CD14-positive monocyte (primary cell): ENCODE measurements at regions not wholly inside any gene's neighbourhood (a gene's known extent, or its start where the extent isn't known, plus 50 kb on each side); places are given as distances from the start of the nearest gene placed in this dataset.

Source experiments
- DNase-seq, 3 donors: peaks; one replicate each; pipeline ENCODE4 v3.0.0-alpha.2; 2011 to 2022
- H2AFZ ChIP-seq: 2 replicates; pipeline ENCODE4 v1.6.0; 2012; ENCODE audit warnings: mild to moderate bottlenecking, low read depth, low read length, inconsistent platforms; ENCODE audit not compliant: insufficient read depth, poor library complexity, severe bottlenecking
- H3K27ac ChIP-seq, 2 donors: 1 replicate in 1 of 2; 2 replicates in 1 of 2; pipeline ENCODE4 v1.5.1; 2012 to 2013; ENCODE audit warnings: low read length in 2 of 2, control low read depth in 1 of 2, inconsistent platforms in 1 of 2, low read depth in 1 of 2, mild to moderate bottlenecking in 1 of 2
- H3K27me3 ChIP-seq, 2 donors: one replicate each; pipeline versions ENCODE4 v1.6.0 to v1.6.1; 2011 to 2013; ENCODE audit warnings: low read length in 2 of 2; ENCODE audit not compliant: control insufficient read depth in 2 of 2, insufficient read depth in 2 of 2
- H3K36me3 ChIP-seq, 2 donors: replicated peaks in 1 of 2; 1 replicate in 1 of 2; 2 replicates in 1 of 2; pipeline versions ENCODE4 v1.5.1 to v1.6.1; 2012 to 2013; ENCODE audit warnings: low read length in 2 of 2, control low read depth in 1 of 2, inconsistent platforms in 1 of 2, mild to moderate bottlenecking in 1 of 2; ENCODE audit not compliant: insufficient read depth in 2 of 2, control insufficient read depth in 1 of 2
- H3K4me1 ChIP-seq, 2 donors: 1 replicate in 1 of 2; 2 replicates in 1 of 2; pipeline versions ENCODE4 v1.5.1 to v1.6.1; 2012 to 2013; ENCODE audit warnings: low read length in 2 of 2, control low read depth in 1 of 2, inconsistent platforms in 1 of 2, mild to moderate bottlenecking in 1 of 2, moderate library complexity in 1 of 2; ENCODE audit not compliant: insufficient read depth in 2 of 2, control insufficient read depth in 1 of 2
- H3K4me2 ChIP-seq: replicated peaks from 2 replicates; pipeline ENCODE3; 2012; ENCODE audit warnings: low read length, moderate library complexity, mild to moderate bottlenecking; ENCODE audit not compliant: poor library complexity, severe bottlenecking; ENCODE audit errors: extremely low read depth
- H3K4me3 ChIP-seq, 3 experiments: fragments of 200-600 bp in 1 of 3; sonication (generic) in 1 of 3; replicated peaks in 1 of 3; 1 replicate in 2 of 3; 2 replicates in 1 of 3; pipeline ENCODE4 v1.5.1; 2011 to 2013; ENCODE audit warnings: low read length in 3 of 3, mild to moderate bottlenecking in 3 of 3, control low read depth in 2 of 3, low read depth in 2 of 3, inconsistent platforms in 1 of 3, moderate library complexity in 1 of 3
- H3K79me2 ChIP-seq: 2 replicates; pipeline ENCODE4 v1.6.0; 2012; ENCODE audit warnings: mild to moderate bottlenecking, control low read depth, inconsistent platforms, low read length, moderate library complexity; ENCODE audit not compliant: insufficient read depth
- H3K9ac ChIP-seq: 2 replicates; pipeline ENCODE4 v1.6.0; 2017; ENCODE audit warnings: low read length, mild to moderate bottlenecking; ENCODE audit not compliant: insufficient read depth, poor library complexity, severe bottlenecking
- H3K9me3 ChIP-seq, 2 donors: replicated peaks in 1 of 2; 1 replicate in 1 of 2; 2 replicates in 1 of 2; pipeline versions ENCODE4 v1.5.1 to v1.6.1; 2012 to 2013; ENCODE audit warnings: low read length in 2 of 2, control low read depth in 1 of 2; ENCODE audit not compliant: control insufficient read depth in 1 of 2, insufficient read depth in 1 of 2
- H4K20me1 ChIP-seq: 2 replicates; pipeline ENCODE4 v1.6.0; 2012; ENCODE audit warnings: mild to moderate bottlenecking, low read length, control low read depth, moderate library complexity; ENCODE audit not compliant: insufficient read depth
- H3K27ac Mint-ChIP-seq, 7 donors: one replicate each; pipeline ENCODE4 v1.8.0; 2020; ENCODE audit warnings: mild to moderate bottlenecking in 7 of 7, mixed read lengths in 7 of 7, moderate library complexity in 6 of 7, inconsistent platforms in 2 of 7
- H3K27me3 Mint-ChIP-seq, 3 donors: one replicate each; pipeline ENCODE4 v1.8.0; 2021 to 2022; ENCODE audit warnings: low read depth in 3 of 3, mild to moderate bottlenecking in 3 of 3, mixed read lengths in 3 of 3, moderate library complexity in 3 of 3, inconsistent platforms in 1 of 3
- H3K36me3 Mint-ChIP-seq, 2 donors: one replicate each; pipeline ENCODE4 v1.8.0; 2020; ENCODE audit warnings: mixed read lengths in 2 of 2, inconsistent platforms in 1 of 2, mild to moderate bottlenecking in 1 of 2
- H3K4me1 Mint-ChIP-seq: one replicate; pipeline ENCODE4 v1.8.0; 2020; ENCODE audit warnings: mild to moderate bottlenecking, mixed read lengths
- H3K4me3 Mint-ChIP-seq, 2 donors: one replicate each; pipeline ENCODE4 v1.8.0; 2020; ENCODE audit warnings: mild to moderate bottlenecking in 2 of 2, mixed read lengths in 2 of 2, moderate library complexity in 1 of 2
- H3K9me3 Mint-ChIP-seq, 7 donors: one replicate each; pipeline ENCODE4 v1.8.0; 2020 to 2022; ENCODE audit warnings: mixed read lengths in 7 of 7, mild to moderate bottlenecking in 6 of 7, moderate library complexity in 6 of 7, inconsistent platforms in 2 of 7
- CTCF ChIP-seq: fragments of 200-600 bp; IDR thresholded peaks from one replicate; pipeline ENCODE4 v1.8.0; 2022; ENCODE audit warnings: antibody characterized with exemption, mild to moderate bottlenecking
- WGBS: methylation state at CpG from one replicate; pipeline ENCODE4 v1.1.5; 2013; ENCODE audit warnings: missing lambda C conversion rate; ENCODE audit not compliant: insufficient coverage; 5-methylcytosine and 5-hydroxymethylcytosine counted together
- intact Hi-C, 2 donors: fragments of 100-400 bp; cut with micrococcal nuclease; formaldehyde crosslinking; loops; one replicate each; pipeline versions ENCODE4 v1.15.0 to v1.15.1; 2023

- Mint-ChIP-seq H3K27ac (no peak overlapping the region), H3K4me1 (no peaks in the 10 kb centered on the region)
- no peak overlapping the region for H3K4me3 ChIP-seq
Observed at GRCh38 chr14:98348505-98348904, 923.5 kb downstream of the BCL11B start.

GRCh38 chr14:98350213-98350612 lies 921.8 kb downstream of the BCL11B start:
- WGBS, result 71% methylated on average over 1 of the region's 2 CpGs
- Histone ChIP-seq H3K79me2 (no peaks in the 10 kb centered on the region), H3K4me2 (no peak overlapping the region), H3K27me3 (no peaks in the 10 kb centered on the region), H4K20me1 (no peaks in the 10 kb centered on the region), H3K9me3 (no peaks in the 10 kb centered on the region), H3K4me3 (no peak overlapping the region), H3K36me3 (no peaks in the 10 kb centered on the region), H3K27ac (no peak overlapping the region), H3K9ac (no peak overlapping the region), H3K4me1 (no peaks in the 10 kb centered on the region), H2AFZ (no peak overlapping the region)
- H3K9me3 Mint-ChIP-seq, result peaks cover 0 to 7% (median 3%) of the 10 kb centered on the region in 7 donors
- no peak overlapping the region for H3K27ac Mint-ChIP-seq
- no peaks in the 10 kb centered on the region for H3K36me3 Mint-ChIP-seq
- no peaks in the 10 kb centered on the region for H3K4me1 Mint-ChIP-seq
- no peak for TF ChIP-seq CTCF
- intact Hi-C loops, result no loop called here
- H3K4me3 Mint-ChIP-seq, result no peak overlapping the region
- no peaks in the 10 kb centered on the region for H3K27me3 Mint-ChIP-seq
- no peak for DNase-seq

More at GRCh38 chr14:98348505-98348904, 923.5 kb downstream of the BCL11B start:
- no peaks in the 10 kb centered on the region for H4K20me1 ChIP-seq
- peaks cover 0 to 4% of the 10 kb centered on the region in 2 donors for H3K9me3 ChIP-seq
- H3K79me2 ChIP-seq, result no peaks in the 10 kb centered on the region
- H3K4me1 ChIP-seq, result no peaks in the 10 kb centered on the region
- peaks cover 0 to 13% (median 2%) of the 10 kb centered on the region in 7 donors for H3K9me3 Mint-ChIP-seq
- no peak overlapping the region for H2AFZ ChIP-seq
- H3K36me3 Mint-ChIP-seq, result no peaks in the 10 kb centered on the region
- TF ChIP-seq CTCF, result no peak
- H3K4me3 Mint-ChIP-seq, result no peak overlapping the region
- no peak overlapping the region for H3K4me2 ChIP-seq
- intact Hi-C loops, result no loop called here
- H3K9ac ChIP-seq, result no peak overlapping the region
- no CpG with 5 or more reads among the region's 3 CpGs for WGBS
- no peaks in the 10 kb centered on the region for H3K27me3 Mint-ChIP-seq
- H3K27ac ChIP-seq, result no peak overlapping the region
- H3K27me3 ChIP-seq, result no peaks in the 10 kb centered on the region
- no peaks in the 10 kb centered on the region for H3K36me3 ChIP-seq
- DNase-seq, result no peak
